Activated naive CD8-positive, alpha-beta T cell treated with anti-CD3 and anti-CD28 coated beads, Interleukin-2, amount 50 U/mL, for 24 hours (primary cell): ENCODE measurements at regions not wholly inside any gene's neighbourhood (a gene's known extent, or its start where the extent isn't known, plus 50 kb on each side); places are given as distances from the start of the nearest gene placed in this dataset.

Source experiments
- ATAC-seq: fragments of 150-1000 bp; cut with Tn5 transposase; one replicate; pipeline ENCODE4 v1.10.0; 2021
- DNase-seq: peaks from one replicate; pipeline ENCODE4 v3.0.0; 2021
- H3K27ac Mint-ChIP-seq: one replicate; pipeline ENCODE4 v1.8.0; 2021; ENCODE audit warnings: mild to moderate bottlenecking, mixed read lengths
- H3K27me3 Mint-ChIP-seq: one replicate; pipeline ENCODE4 v1.8.0; 2021; ENCODE audit warnings: mixed read lengths
- H3K36me3 Mint-ChIP-seq: one replicate; pipeline ENCODE4 v1.8.0; 2021; ENCODE audit warnings: low read depth, mixed read lengths
- H3K4me1 Mint-ChIP-seq: one replicate; pipeline ENCODE4 v1.8.0; 2021; ENCODE audit warnings: mixed read lengths
- H3K4me3 Mint-ChIP-seq: one replicate; pipeline ENCODE4 v1.8.0; 2021; ENCODE audit warnings: mild to moderate bottlenecking, moderate library complexity, mixed read lengths
- H3K9me3 Mint-ChIP-seq: one replicate; pipeline ENCODE4 v1.8.0; 2021; ENCODE audit warnings: mixed read lengths

- DNase-seq (no peak), ATAC-seq (no peak)
- Mint-ChIP-seq H3K4me1 (no peaks in the 10 kb centered on the region), H3K27ac (no peak overlapping the region), H3K36me3 (no peaks in the 10 kb centered on the region), H3K9me3 (peaks cover 4% of the 10 kb centered on the region), H3K4me3 (no peak overlapping the region), H3K27me3 (no peaks in the 10 kb centered on the region)
Measured at GRCh38 chr4:116530048-116530447, 555.3 kb downstream of the TRAM1L1 start.

- H3K27me3 Mint-ChIP-seq, result no peaks in the 10 kb centered on the region
- ATAC-seq (no peak), DNase-seq (no peak)
- H3K9me3 Mint-ChIP-seq, result peaks cover 4% of the 10 kb centered on the region
- H3K4me1 Mint-ChIP-seq, result no peaks in the 10 kb centered on the region
- no peaks in the 10 kb centered on the region for H3K36me3 Mint-ChIP-seq
- no peak overlapping the region for H3K27ac Mint-ChIP-seq
- no peak overlapping the region for H3K4me3 Mint-ChIP-seq
Measured at GRCh38 chr4:116529129-116529528, 556.2 kb downstream of the TRAM1L1 start.

- H3K27me3 Mint-ChIP-seq, result no peaks in the 10 kb centered on the region
- H3K27ac Mint-ChIP-seq, result no peak overlapping the region
- ATAC-seq (no peak), DNase-seq (no peak)
- no peaks in the 10 kb centered on the region for H3K36me3 Mint-ChIP-seq
- no peaks in the 10 kb centered on the region for H3K4me1 Mint-ChIP-seq
- H3K4me3 Mint-ChIP-seq, result no peak overlapping the region
- peaks cover 5% of the 10 kb centered on the region for H3K9me3 Mint-ChIP-seq
Measured at GRCh38 chr4:116522922-116523321, 562.5 kb downstream of the TRAM1L1 start.

- no peak for ATAC-seq
- DNase-seq, result no peak
- H3K4me1 Mint-ChIP-seq, result no peaks in the 10 kb centered on the region
- no peaks in the 10 kb centered on the region for H3K27me3 Mint-ChIP-seq
- H3K4me3 Mint-ChIP-seq, result no peak overlapping the region
- H3K36me3 Mint-ChIP-seq, result no peaks in the 10 kb centered on the region
- peaks cover 11% of the 10 kb centered on the region for H3K9me3 Mint-ChIP-seq
- H3K27ac Mint-ChIP-seq, result no peak overlapping the region
Measured at GRCh38 chr4:116520886-116521285, 564.5 kb downstream of the TRAM1L1 start.

- ATAC-seq (no peak), DNase-seq (no peak)
- H3K27me3 Mint-ChIP-seq, result no peaks in the 10 kb centered on the region
- H3K36me3 Mint-ChIP-seq, result no peaks in the 10 kb centered on the region
- no peak overlapping the region for H3K27ac Mint-ChIP-seq
- H3K4me3 Mint-ChIP-seq, result no peak overlapping the region
- peaks cover 15% of the 10 kb centered on the region for H3K9me3 Mint-ChIP-seq
- H3K4me1 Mint-ChIP-seq, result no peaks in the 10 kb centered on the region
Measured at GRCh38 chr4:116516711-116517110, 568.7 kb downstream of the TRAM1L1 start.

- peaks cover 15% of the 10 kb centered on the region for H3K9me3 Mint-ChIP-seq
- ATAC-seq (no peak), DNase-seq (no peak)
- no peak overlapping the region for H3K27ac Mint-ChIP-seq
- H3K4me3 Mint-ChIP-seq, result no peak overlapping the region
- no peaks in the 10 kb centered on the region for H3K36me3 Mint-ChIP-seq
- H3K4me1 Mint-ChIP-seq, result no peaks in the 10 kb centered on the region
- no peaks in the 10 kb centered on the region for H3K27me3 Mint-ChIP-seq
Measured at GRCh38 chr4:116515959-116516358, 569.4 kb downstream of the TRAM1L1 start.

GRCh38 chr4:116512552-116512951 is 572.8 kb downstream of the TRAM1L1 start:
- H3K27me3 Mint-ChIP-seq, result no peaks in the 10 kb centered on the region
- DNase-seq (no peak), ATAC-seq (no peak)
- no peak overlapping the region for H3K4me3 Mint-ChIP-seq
- H3K4me1 Mint-ChIP-seq, result no peaks in the 10 kb centered on the region
- no peak overlapping the region for H3K27ac Mint-ChIP-seq
- peaks cover 10% of the 10 kb centered on the region for H3K9me3 Mint-ChIP-seq
- H3K36me3 Mint-ChIP-seq, result no peaks in the 10 kb centered on the region

GRCh38 chr4:116501954-116502353 is 583.4 kb downstream of the TRAM1L1 start:
- no peak overlapping the region for H3K27ac Mint-ChIP-seq
- H3K4me3 Mint-ChIP-seq, result no peak overlapping the region
- ATAC-seq, result no peak
- no peaks in the 10 kb centered on the region for H3K36me3 Mint-ChIP-seq
- no peaks in the 10 kb centered on the region for H3K4me1 Mint-ChIP-seq
- H3K27me3 Mint-ChIP-seq, result no peaks in the 10 kb centered on the region
- DNase-seq, result no peak
- peaks cover 5% of the 10 kb centered on the region for H3K9me3 Mint-ChIP-seq

- Mint-ChIP-seq H3K27ac (no peak overlapping the region), H3K27me3 (no peaks in the 10 kb centered on the region), H3K4me1 (no peaks in the 10 kb centered on the region), H3K4me3 (no peak overlapping the region), H3K9me3 (peaks cover 5% of the 10 kb centered on the region), H3K36me3 (no peaks in the 10 kb centered on the region)
- DNase-seq (no peak), ATAC-seq (no peak)
Measured at GRCh38 chr4:116500225-116500624, 585.2 kb downstream of the TRAM1L1 start.

GRCh38 chr4:116489739-116490138 is 595.6 kb downstream of the TRAM1L1 start:
- no peak overlapping the region for H3K27ac Mint-ChIP-seq
- no peak for ATAC-seq
- no peak for DNase-seq
- no peaks in the 10 kb centered on the region for H3K4me1 Mint-ChIP-seq
- no peak overlapping the region for H3K4me3 Mint-ChIP-seq
- H3K36me3 Mint-ChIP-seq, result no peaks in the 10 kb centered on the region
- H3K27me3 Mint-ChIP-seq, result no peaks in the 10 kb centered on the region
- H3K9me3 Mint-ChIP-seq, result peaks cover 4% of the 10 kb centered on the region

- no peaks in the 10 kb centered on the region for H3K36me3 Mint-ChIP-seq
- H3K27me3 Mint-ChIP-seq, result no peaks in the 10 kb centered on the region
- no peaks in the 10 kb centered on the region for H3K4me1 Mint-ChIP-seq
- peaks cover 13% of the 10 kb centered on the region for H3K9me3 Mint-ChIP-seq
- no peak overlapping the region for H3K4me3 Mint-ChIP-seq
- ATAC-seq (no peak), DNase-seq (no peak)
- no peak overlapping the region for H3K27ac Mint-ChIP-seq
Measured at GRCh38 chr4:116486401-116486800, 599.0 kb downstream of the TRAM1L1 start.

GRCh38 chr4:116480546-116480945 is 604.8 kb downstream of the TRAM1L1 start:
- H3K4me1 Mint-ChIP-seq, result no peaks in the 10 kb centered on the region

GRCh38 chr4:116478343-116478742 is 607.0 kb downstream of the TRAM1L1 start:
- Mint-ChIP-seq H3K9me3 (peaks cover 8% of the 10 kb centered on the region), H3K4me1 (no peaks in the 10 kb centered on the region), H3K4me3 (no peak overlapping the region), H3K27ac (no peak overlapping the region), H3K36me3 (no peaks in the 10 kb centered on the region), H3K27me3 (no peaks in the 10 kb centered on the region)
- ATAC-seq (no peak), DNase-seq (no peak)

More at GRCh38 chr4:116480546-116480945, 604.8 kb downstream of the TRAM1L1 start:
- no peak for DNase-seq
- Mint-ChIP-seq H3K36me3 (no peaks in the 10 kb centered on the region), H3K27ac (no peak overlapping the region), H3K4me3 (no peak overlapping the region), H3K27me3 (no peaks in the 10 kb centered on the region), H3K9me3 (peaks cover 13% of the 10 kb centered on the region)
- no peak for ATAC-seq

GRCh38 chr4:116469582-116469981 is 615.8 kb downstream of the TRAM1L1 start:
- Mint-ChIP-seq H3K27me3 (no peaks in the 10 kb centered on the region), H3K9me3 (no peaks in the 10 kb centered on the region), H3K27ac (no peak overlapping the region), H3K36me3 (no peaks in the 10 kb centered on the region), H3K4me1 (no peaks in the 10 kb centered on the region), H3K4me3 (no peak overlapping the region)
- DNase-seq (no peak), ATAC-seq (no peak)

- no peak overlapping the region for H3K27ac Mint-ChIP-seq
- H3K4me3 Mint-ChIP-seq, result no peak overlapping the region
- ATAC-seq (no peak), DNase-seq (no peak)
- H3K9me3 Mint-ChIP-seq, result no peaks in the 10 kb centered on the region
- no peaks in the 10 kb centered on the region for H3K4me1 Mint-ChIP-seq
- H3K36me3 Mint-ChIP-seq, result no peaks in the 10 kb centered on the region
- H3K27me3 Mint-ChIP-seq, result no peaks in the 10 kb centered on the region
Measured at GRCh38 chr4:116453127-116453526, 632.2 kb downstream of the TRAM1L1 start.

GRCh38 chr4:116449764-116450163 is 635.6 kb downstream of the TRAM1L1 start:
- H3K36me3 Mint-ChIP-seq, result no peaks in the 10 kb centered on the region
- no peaks in the 10 kb centered on the region for H3K4me1 Mint-ChIP-seq
- no peaks in the 10 kb centered on the region for H3K27me3 Mint-ChIP-seq
- ATAC-seq (no peak), DNase-seq (no peak)
- no peak overlapping the region for H3K4me3 Mint-ChIP-seq
- H3K9me3 Mint-ChIP-seq, result no peaks in the 10 kb centered on the region
- no peak overlapping the region for H3K27ac Mint-ChIP-seq
